22Rv1 (cell line): ENCODE measurements at regions not wholly inside any gene's neighbourhood (a gene's known extent, or its start where the extent isn't known, plus 50 kb on each side); places are given as distances from the start of the nearest gene placed in this dataset.

Experiments used
- H3K27ac ChIP-seq: fragments of 450-650 bp; 2 replicates; pipeline ENCODE4 v1.5.1; 2017
- ZFX ChIP-seq: fragments of 450-650 bp; IDR thresholded peaks from 2 replicates; pipeline ENCODE4 v1.6.1; 2017; ENCODE audit warnings: antibody characterized with exemption, borderline replicate concordance
- TF ChIP-seq, protein P1 (sequence below): fragments of 450-650 bp; IDR thresholded peaks from 2 replicates; pipeline ENCODE4 v1.5.1; 2017; ENCODE audit warnings: mild to moderate bottlenecking

DNA sequence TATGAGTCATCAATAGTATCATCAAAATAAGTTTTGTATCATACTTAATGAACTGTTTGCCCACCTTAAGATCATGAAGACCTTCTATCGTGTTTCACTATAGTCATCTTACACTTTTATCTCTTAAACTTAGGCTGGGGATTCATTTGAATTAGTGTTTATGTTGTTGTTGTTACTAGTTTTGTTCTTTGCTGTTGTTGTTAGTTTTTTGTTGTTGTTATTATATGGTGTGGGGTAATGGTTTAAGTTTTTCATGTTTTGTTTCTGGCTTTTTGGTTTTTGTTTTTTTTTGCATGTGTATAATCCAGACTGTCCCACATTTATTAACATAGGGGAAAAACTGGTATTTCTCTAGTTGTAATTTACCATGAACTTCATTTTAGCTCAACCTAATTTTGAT is 965.1 kb upstream of the MIR17HG start:
- TF ChIP-seq, protein P1, sequence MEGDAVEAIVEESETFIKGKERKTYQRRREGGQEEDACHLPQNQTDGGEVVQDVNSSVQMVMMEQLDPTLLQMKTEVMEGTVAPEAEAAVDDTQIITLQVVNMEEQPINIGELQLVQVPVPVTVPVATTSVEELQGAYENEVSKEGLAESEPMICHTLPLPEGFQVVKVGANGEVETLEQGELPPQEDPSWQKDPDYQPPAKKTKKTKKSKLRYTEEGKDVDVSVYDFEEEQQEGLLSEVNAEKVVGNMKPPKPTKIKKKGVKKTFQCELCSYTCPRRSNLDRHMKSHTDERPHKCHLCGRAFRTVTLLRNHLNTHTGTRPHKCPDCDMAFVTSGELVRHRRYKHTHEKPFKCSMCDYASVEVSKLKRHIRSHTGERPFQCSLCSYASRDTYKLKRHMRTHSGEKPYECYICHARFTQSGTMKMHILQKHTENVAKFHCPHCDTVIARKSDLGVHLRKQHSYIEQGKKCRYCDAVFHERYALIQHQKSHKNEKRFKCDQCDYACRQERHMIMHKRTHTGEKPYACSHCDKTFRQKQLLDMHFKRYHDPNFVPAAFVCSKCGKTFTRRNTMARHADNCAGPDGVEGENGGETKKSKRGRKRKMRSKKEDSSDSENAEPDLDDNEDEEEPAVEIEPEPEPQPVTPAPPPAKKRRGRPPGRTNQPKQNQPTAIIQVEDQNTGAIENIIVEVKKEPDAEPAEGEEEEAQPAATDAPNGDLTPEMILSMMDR, result no peak
- TF ChIP-seq ZFX, result no peak
- no peak overlapping the region for H3K27ac ChIP-seq

- H3K27ac ChIP-seq, result peak overlapping the region; percentile 32
- no peak for TF ChIP-seq ZFX
- TF ChIP-seq, protein P1, result no peak
Observed at GRCh38 chr13:90385781-90386489, 961.6 kb upstream of the MIR17HG start.

GRCh38 chr13:90388887-90389452 is 958.5 kb upstream of the MIR17HG start:
- no peak for TF ChIP-seq ZFX
- TF ChIP-seq, protein P1, result no peak
- no peak overlapping the region for H3K27ac ChIP-seq

DNA sequence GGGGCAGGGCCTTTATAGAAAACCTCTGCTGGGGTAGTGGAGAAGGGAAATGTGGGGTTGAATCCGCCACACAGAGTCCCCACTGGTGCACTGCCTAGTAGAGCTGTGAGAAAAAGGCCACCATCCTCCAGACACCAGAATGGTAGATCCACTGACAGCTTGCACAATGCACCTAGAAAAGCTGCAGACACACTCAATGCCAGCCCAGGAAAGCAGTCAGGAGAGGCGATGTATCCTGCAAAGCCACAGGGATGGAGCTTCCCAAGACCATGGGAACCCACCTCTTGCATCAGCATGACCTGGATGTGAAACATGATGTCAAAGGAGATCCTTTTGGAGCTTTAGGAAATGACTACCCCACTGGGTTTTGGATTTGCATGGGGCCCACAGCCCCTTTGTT is 958.0 kb upstream of the MIR17HG start:
- TF ChIP-seq, protein P1, result no peak
- no peak for TF ChIP-seq ZFX
- H3K27ac ChIP-seq, result no peak overlapping the region

- TF ChIP-seq ZFX, result no peak
- TF ChIP-seq, protein P1, result no peak
- H3K27ac ChIP-seq, result no peak overlapping the region
Observed at GRCh38 chr13:90393408-90393807, 954.1 kb upstream of the MIR17HG start.

GRCh38 chr13:90395348-90395747 is 952.1 kb upstream of the MIR17HG start:
- no peak overlapping the region for H3K27ac ChIP-seq
- TF ChIP-seq ZFX, result no peak
- TF ChIP-seq, protein P1, result no peak

- TF ChIP-seq ZFX, result no peak
- TF ChIP-seq, protein P1, result no peak
- H3K27ac ChIP-seq, result no peak overlapping the region
Observed at GRCh38 chr13:90395846-90396245, 951.6 kb upstream of the MIR17HG start.
